OCI-LY3 (cell line): ENCODE measurements at regions not wholly inside any gene's neighbourhood (a gene's known extent, or its start where the extent isn't known, plus 50 kb on each side); places are given as distances from the start of the nearest gene placed in this dataset.

Experiments used
- H2AFZ ChIP-seq: fragments of 200-600, 300-600 bp; shearing (Covaris generic); 2 replicates; pipeline ENCODE4 v1.6.0; 2014; ENCODE audit warnings: antibody characterized with exemption, low read depth, low read length
- H3K27ac ChIP-seq: fragments of 200-600, 300-600 bp; sonication (generic); 2 replicates; pipeline ENCODE4 v1.5.1; 2014; ENCODE audit warnings: mild to moderate bottlenecking, low read length, moderate library complexity, mixed read lengths
- H3K27me3 ChIP-seq: fragments of 200-600, 300-600 bp; sonication (generic); 2 replicates; pipeline ENCODE4 v1.6.1; 2014; ENCODE audit warnings: low read depth, low read length, mixed read lengths
- H3K36me3 ChIP-seq: fragments of 200-600, 300-600 bp; sonication (generic); replicated peaks from 2 replicates; pipeline ENCODE3; 2014; ENCODE audit warnings: low read depth, low read length, mixed read lengths
- H3K4me1 ChIP-seq: fragments of 300-600, 200-600 bp; sonication (generic); 2 replicates; pipeline ENCODE4 v1.6.1; 2014; ENCODE audit warnings: low read length, mixed read lengths
- H3K4me2 ChIP-seq: fragments of 200-600, 300-600 bp; sonication (generic); 2 replicates; pipeline ENCODE4 v1.6.1; 2014; ENCODE audit warnings: low read length, mixed read lengths
- H3K4me3 ChIP-seq: fragments of 300-600, 200-600 bp; sonication (generic); 2 replicates; pipeline ENCODE4 v1.5.1; 2014; ENCODE audit warnings: antibody characterized with exemption, mild to moderate bottlenecking, low read length, moderate library complexity
- H3K79me2 ChIP-seq: fragments of 300-600, 200-600 bp; shearing (Covaris generic); 2 replicates; pipeline ENCODE4 v1.6.1; 2014; ENCODE audit warnings: mild to moderate bottlenecking, low read length, mixed read lengths
- H3K9ac ChIP-seq: fragments of 300-600, 200-600 bp; shearing (Covaris generic); 2 replicates; pipeline ENCODE4 v1.6.0; 2014; ENCODE audit warnings: mild to moderate bottlenecking, low read length, moderate library complexity
- H3K9me3 ChIP-seq: fragments of 200-600, 300-600 bp; shearing (Covaris generic); 2 replicates; pipeline ENCODE4 v1.6.1; 2014; ENCODE audit warnings: low read length, mixed read lengths; ENCODE audit not compliant: insufficient read depth
- H4K20me1 ChIP-seq: fragments of 200-600, 300-600 bp; sonication (generic); 2 replicates; pipeline ENCODE4 v1.6.1; 2016; ENCODE audit warnings: low read length, mixed read lengths; ENCODE audit not compliant: insufficient read depth
- CTCF ChIP-seq: fragments of 200-600, 300-600 bp; sonication (generic); IDR thresholded peaks from 2 replicates; pipeline ENCODE4 v1.5.1; 2014; ENCODE audit warnings: antibody characterized with exemption, low read length, low read depth
- EZH2phosphoT487 ChIP-seq: fragments of 200-600 bp; shearing (Covaris generic); IDR thresholded peaks from 2 replicates; pipeline ENCODE4 v1.6.1; 2018; ENCODE audit warnings: antibody characterized with exemption, mixed run types, low read depth

- no peak overlapping the region for H3K4me2 ChIP-seq
- H3K9ac ChIP-seq = no peak overlapping the region
- H3K27ac ChIP-seq = no peak overlapping the region
- H3K9me3 ChIP-seq = no peaks in the 10 kb centered on the region
- H3K4me3 ChIP-seq = no peak overlapping the region
- H2AFZ ChIP-seq = no peak overlapping the region
- TF ChIP-seq CTCF (no peak), EZH2phosphoT487 (no peak)
- no peaks in the 10 kb centered on the region for H3K27me3 ChIP-seq
- H3K36me3 ChIP-seq = no peaks in the 10 kb centered on the region
- H3K79me2 ChIP-seq = no peaks in the 10 kb centered on the region
- no peaks in the 10 kb centered on the region for H4K20me1 ChIP-seq
- H3K4me1 ChIP-seq = no peaks in the 10 kb centered on the region
Observed at GRCh38 chr20:22492497-22492896, 91.9 kb downstream of the FOXA2 start.

DNA sequence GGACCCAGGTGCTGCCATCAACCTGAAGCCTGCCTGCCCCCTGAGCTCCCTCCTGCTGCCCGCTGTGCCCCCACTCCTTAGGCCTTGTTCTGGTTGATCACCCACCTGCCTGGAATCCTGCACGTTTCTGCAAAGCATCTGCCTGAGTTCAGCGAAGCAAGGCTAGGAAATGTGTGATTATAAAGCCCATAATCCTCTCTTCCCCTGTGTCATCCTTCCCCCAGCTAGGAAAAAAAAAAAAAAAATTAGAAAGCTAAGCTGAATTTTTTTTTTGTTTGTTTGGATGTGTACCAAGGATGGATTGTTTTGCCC, 93.2 kb downstream of the FOXA2 start:
- no peaks in the 10 kb centered on the region for H3K9me3 ChIP-seq
- H3K4me3 ChIP-seq = no peak overlapping the region
- H3K79me2 ChIP-seq = no peaks in the 10 kb centered on the region
- H3K4me1 ChIP-seq = no peaks in the 10 kb centered on the region
- TF ChIP-seq EZH2phosphoT487 (no peak), CTCF (no peak)
- no peak overlapping the region for H2AFZ ChIP-seq
- no peak overlapping the region for H3K27ac ChIP-seq
- H4K20me1 ChIP-seq = no peaks in the 10 kb centered on the region
- H3K9ac ChIP-seq = no peak overlapping the region
- H3K36me3 ChIP-seq = no peaks in the 10 kb centered on the region
- H3K27me3 ChIP-seq = no peaks in the 10 kb centered on the region
- no peak overlapping the region for H3K4me2 ChIP-seq

DNA sequence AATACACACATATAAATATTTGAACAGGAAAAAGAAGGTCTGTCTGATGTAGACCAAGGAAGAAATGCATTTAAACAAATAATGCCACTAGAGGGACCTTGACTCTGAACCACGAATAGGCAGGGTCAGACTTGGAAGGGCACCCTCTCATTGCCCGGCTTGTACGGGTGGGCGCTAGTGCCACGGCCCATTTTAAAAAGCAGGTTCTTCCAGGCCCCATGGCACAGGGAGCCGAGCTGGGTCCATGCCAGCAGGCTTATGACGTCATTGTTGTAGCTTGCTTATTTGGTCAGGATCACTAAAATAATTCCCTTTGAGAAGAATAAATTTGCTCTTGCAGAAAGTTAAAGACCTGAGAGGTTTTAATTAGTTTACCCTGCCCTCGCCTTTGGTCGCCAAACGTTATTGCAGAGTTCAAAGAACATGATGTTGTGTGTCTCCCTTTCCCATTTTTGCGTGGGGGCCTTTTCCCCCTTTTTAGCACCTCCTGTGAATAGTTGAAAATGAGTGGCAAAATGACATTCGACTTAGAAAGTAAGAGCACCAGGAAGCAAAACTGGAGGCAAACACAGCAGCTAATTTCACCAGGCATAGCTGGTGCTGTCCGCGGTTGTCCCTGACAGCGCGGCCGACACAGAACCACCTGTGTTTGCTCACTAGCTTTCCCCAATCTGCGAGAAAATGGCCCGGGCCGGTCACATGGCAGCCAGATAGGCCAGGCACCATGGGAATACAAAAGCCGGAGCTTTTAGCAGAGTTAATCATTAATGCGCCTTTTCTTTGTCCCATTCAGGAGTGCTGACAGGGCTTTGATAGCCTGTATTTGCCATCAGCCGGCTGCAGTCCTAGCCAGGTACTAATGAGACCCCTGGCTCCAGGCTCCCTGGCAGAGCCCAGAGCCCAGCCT, 93.8 kb downstream of the FOXA2 start:
- Histone ChIP-seq H3K9ac (no peak overlapping the region), H2AFZ (no peak overlapping the region), H3K4me1 (no peaks in the 10 kb centered on the region), H3K4me2 (no peak overlapping the region), H4K20me1 (no peaks in the 10 kb centered on the region), H3K36me3 (no peaks in the 10 kb centered on the region), H3K27ac (no peak overlapping the region), H3K27me3 (no peaks in the 10 kb centered on the region), H3K9me3 (no peaks in the 10 kb centered on the region), H3K79me2 (no peaks in the 10 kb centered on the region), H3K4me3 (no peak overlapping the region)
- TF ChIP-seq EZH2phosphoT487 (no peak), CTCF (no peak)

DNA sequence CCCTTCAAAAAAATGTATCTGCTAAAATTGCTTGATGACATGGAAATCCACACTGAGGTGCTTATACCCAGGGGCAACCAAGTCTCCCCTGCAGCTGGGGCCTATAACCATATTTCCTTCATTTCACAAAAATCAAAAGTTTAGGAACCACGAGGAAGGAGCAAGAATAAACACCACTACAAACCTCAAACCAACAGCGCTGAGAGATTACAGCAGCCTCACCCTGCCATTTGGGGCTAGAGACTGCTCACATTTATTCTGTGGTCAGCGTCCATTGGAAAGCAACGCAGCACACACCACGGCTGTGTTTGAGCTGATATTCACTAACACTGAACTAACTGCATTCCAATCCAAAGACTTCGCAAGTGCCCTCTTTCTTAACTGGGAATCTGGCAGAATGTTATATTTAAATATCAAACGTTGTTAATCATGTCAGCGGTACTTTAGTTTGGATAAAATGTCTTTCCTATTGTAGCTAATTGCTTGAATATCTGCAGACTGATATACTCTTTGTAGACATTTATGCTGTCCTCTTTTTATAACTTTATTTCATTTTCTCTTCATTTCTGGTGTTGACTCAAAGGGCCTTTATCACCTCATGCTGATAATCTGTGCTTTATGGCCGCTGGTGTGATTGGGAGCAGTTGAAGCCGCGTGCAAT, 94.6 kb downstream of the FOXA2 start:
- Histone ChIP-seq H3K4me3 (no peak overlapping the region), H3K27ac (no peak overlapping the region), H3K9ac (no peak overlapping the region), H3K36me3 (no peaks in the 10 kb centered on the region), H2AFZ (no peak overlapping the region), H3K79me2 (no peaks in the 10 kb centered on the region), H3K4me1 (no peaks in the 10 kb centered on the region), H3K9me3 (no peaks in the 10 kb centered on the region), H4K20me1 (no peaks in the 10 kb centered on the region), H3K27me3 (no peaks in the 10 kb centered on the region), H3K4me2 (no peak overlapping the region)
- no peak for TF ChIP-seq EZH2phosphoT487
- no peak for TF ChIP-seq CTCF
